ENCODE measurements at regions not wholly inside any gene's neighbourhood (a gene's known extent, or its start where the extent isn't known, plus 50 kb on each side); places are given as distances from the start of the nearest gene placed in this dataset.
"Not testable (repeated sequence)": the region's sequence is repeated elsewhere in the genome, so short reads cannot be mapped to it uniquely, and the experiment has no call there.

GRCh38 chr2:53209679-53210458, 557.7 kb upstream of the CHAC2 start:
- TF ChIP-seq CTCF (conservative IDR thresholded peaks at IDR 0.05; ENCODE audit: control insufficient read depth, insufficient read depth, low read depth, low read length) = no peak
- H3K4me3 ChIP-seq (ENCODE audit: control insufficient read depth, low read depth, low read length) = no peak overlapping the region
- no peak for DNase-seq (ENCODE audit: low read depth)

DNA sequence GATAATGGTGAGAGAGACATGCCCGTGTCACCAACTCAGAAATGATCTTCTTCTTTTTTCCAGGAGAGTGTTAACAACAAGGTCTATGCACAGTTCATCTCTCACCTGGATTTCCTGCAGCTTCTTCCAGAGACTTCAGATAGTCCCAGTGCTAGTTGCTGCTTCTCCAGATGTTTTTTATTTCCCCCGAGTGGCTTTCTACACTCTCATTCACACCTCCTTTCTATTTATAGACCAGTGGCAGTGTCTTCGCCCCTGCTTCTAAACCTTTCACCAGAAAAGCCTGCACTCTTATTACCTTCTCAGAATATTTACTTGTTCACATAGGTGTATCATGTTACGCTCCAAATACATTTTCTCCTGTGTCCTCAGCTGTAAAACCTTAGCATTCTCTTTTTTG, 558.8 kb upstream of the CHAC2 start:
- no peak overlapping the region for H3K4me3 ChIP-seq (ENCODE audit: control insufficient read depth, low read depth, low read length)
- DNase-seq (ENCODE audit: low read depth) = no peak
- no peak for TF ChIP-seq CTCF (conservative IDR thresholded peaks at IDR 0.05; ENCODE audit: control insufficient read depth, insufficient read depth, low read depth, low read length)

- DNase-seq (ENCODE audit: low read depth) = peak; percentile 3
- H3K4me3 ChIP-seq (ENCODE audit: control insufficient read depth, low read depth, low read length) = not testable (repeated sequence)
These were observed 561.4 kb upstream of the CHAC2 start for GRCh38 chr2:53206226-53206625.

DNA sequence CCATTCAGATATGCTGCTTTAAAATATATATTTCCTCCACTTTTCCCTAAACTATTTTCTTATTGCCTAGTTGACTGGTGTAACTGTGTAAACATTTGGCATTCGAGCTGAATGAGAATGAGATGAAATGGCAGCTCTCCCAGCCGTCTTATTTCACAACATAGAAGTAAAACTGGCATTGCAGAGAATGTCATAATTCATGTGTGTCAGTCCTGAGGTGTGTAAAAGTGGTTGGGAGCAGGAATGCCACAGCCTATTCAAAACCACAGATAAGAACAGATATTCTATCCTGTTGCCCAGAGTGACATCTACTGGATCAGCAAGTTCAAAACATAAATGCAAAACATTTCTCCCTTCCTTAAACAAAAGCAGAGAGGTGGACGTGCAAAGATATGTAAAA, 565.5 kb upstream of the CHAC2 start:
- peak; percentile 51 for TF ChIP-seq CTCF (conservative IDR thresholded peaks at IDR 0.05; ENCODE audit: control insufficient read depth, insufficient read depth, low read depth, low read length)
- DNase-seq (ENCODE audit: low read depth) = peak; percentile 84
- H3K4me3 ChIP-seq (ENCODE audit: control insufficient read depth, low read depth, low read length) = no peak overlapping the region

- no peak for TF ChIP-seq CTCF (conservative IDR thresholded peaks at IDR 0.05; ENCODE audit: control insufficient read depth, insufficient read depth, low read depth, low read length)
- no peak overlapping the region for H3K4me3 ChIP-seq (ENCODE audit: control insufficient read depth, low read depth, low read length)
- no peak for DNase-seq (ENCODE audit: low read depth)
These were observed 567.5 kb upstream of the CHAC2 start for GRCh38 chr2:53200072-53200471.

- no peak for DNase-seq (ENCODE audit: low read depth)
- TF ChIP-seq CTCF (conservative IDR thresholded peaks at IDR 0.05; ENCODE audit: control insufficient read depth, insufficient read depth, low read depth, low read length) = no peak
- no peak overlapping the region for H3K4me3 ChIP-seq (ENCODE audit: control insufficient read depth, low read depth, low read length)
These were observed 578.6 kb upstream of the CHAC2 start for GRCh38 chr2:53188851-53189510.

DNA sequence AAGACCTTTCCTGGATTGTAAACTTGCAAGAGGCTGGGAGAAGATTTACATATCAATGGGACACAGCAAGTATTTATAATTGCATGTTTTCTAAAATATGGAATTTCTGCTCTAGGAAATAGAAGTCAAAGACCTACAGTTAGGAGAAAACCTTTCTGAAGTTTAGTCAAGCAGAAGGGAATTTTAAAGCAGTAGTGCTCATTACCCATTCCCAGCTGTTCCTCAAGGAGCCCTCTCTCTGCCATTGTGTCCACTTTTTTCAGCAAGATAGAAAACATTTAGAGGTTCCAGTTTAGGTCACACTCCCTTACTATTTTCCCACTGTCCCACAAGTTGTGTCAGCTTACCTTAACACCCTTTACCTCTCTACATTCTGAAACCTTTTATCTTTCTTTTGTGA, 584.0 kb upstream of the CHAC2 start:
- no peak overlapping the region for H3K4me3 ChIP-seq (ENCODE audit: control insufficient read depth, low read depth, low read length)
- no peak for TF ChIP-seq CTCF (conservative IDR thresholded peaks at IDR 0.05; ENCODE audit: control insufficient read depth, insufficient read depth, low read depth, low read length)
- DNase-seq (ENCODE audit: low read depth) = no peak
